Panc1 (cell line): ENCODE measurements at regions not wholly inside any gene's neighbourhood (a gene's known extent, or its start where the extent isn't known, plus 50 kb on each side); places are given as distances from the start of the nearest gene placed in this dataset.

Source experiments
- POLR2AphosphoS5 ChIP-seq: IDR thresholded peaks from 2 replicates; pipeline ENCODE4 v1.6.1; 2012; ENCODE audit warnings: mild to moderate bottlenecking, low read depth, low read length, moderate library complexity
- SIN3A ChIP-seq: IDR thresholded peaks from 2 replicates; pipeline ENCODE4 v1.6.1; 2012; ENCODE audit warnings: low read depth, mild to moderate bottlenecking, low read length, moderate library complexity, borderline replicate concordance; ENCODE audit not compliant: insufficient read depth
- TCF7L2 ChIP-seq: IDR thresholded peaks from 2 replicates; pipeline ENCODE4 v1.6.1; 2011; ENCODE audit warnings: mild to moderate bottlenecking, low read depth, low read length, inconsistent platforms
- TF ChIP-seq, protein P1 (sequence below): fragments of 450-650 bp; IDR thresholded peaks from 2 replicates; pipeline ENCODE4 v1.5.1; 2017; ENCODE audit warnings: mild to moderate bottlenecking
- TF ChIP-seq, protein P2 (sequence below), 2 experiments: IDR thresholded peaks; 2 replicates each; pipeline ENCODE4 v1.6.1; 2011 to 2012; ENCODE audit warnings: low read depth in 2 of 2, control low read depth in 1 of 2, low read length in 1 of 2, mild to moderate bottlenecking in 1 of 2, moderate library complexity in 1 of 2; ENCODE audit not compliant: insufficient read depth in 1 of 2

- TF ChIP-seq, protein P1, sequence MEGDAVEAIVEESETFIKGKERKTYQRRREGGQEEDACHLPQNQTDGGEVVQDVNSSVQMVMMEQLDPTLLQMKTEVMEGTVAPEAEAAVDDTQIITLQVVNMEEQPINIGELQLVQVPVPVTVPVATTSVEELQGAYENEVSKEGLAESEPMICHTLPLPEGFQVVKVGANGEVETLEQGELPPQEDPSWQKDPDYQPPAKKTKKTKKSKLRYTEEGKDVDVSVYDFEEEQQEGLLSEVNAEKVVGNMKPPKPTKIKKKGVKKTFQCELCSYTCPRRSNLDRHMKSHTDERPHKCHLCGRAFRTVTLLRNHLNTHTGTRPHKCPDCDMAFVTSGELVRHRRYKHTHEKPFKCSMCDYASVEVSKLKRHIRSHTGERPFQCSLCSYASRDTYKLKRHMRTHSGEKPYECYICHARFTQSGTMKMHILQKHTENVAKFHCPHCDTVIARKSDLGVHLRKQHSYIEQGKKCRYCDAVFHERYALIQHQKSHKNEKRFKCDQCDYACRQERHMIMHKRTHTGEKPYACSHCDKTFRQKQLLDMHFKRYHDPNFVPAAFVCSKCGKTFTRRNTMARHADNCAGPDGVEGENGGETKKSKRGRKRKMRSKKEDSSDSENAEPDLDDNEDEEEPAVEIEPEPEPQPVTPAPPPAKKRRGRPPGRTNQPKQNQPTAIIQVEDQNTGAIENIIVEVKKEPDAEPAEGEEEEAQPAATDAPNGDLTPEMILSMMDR, result no peak
- TF ChIP-seq, protein P2, sequence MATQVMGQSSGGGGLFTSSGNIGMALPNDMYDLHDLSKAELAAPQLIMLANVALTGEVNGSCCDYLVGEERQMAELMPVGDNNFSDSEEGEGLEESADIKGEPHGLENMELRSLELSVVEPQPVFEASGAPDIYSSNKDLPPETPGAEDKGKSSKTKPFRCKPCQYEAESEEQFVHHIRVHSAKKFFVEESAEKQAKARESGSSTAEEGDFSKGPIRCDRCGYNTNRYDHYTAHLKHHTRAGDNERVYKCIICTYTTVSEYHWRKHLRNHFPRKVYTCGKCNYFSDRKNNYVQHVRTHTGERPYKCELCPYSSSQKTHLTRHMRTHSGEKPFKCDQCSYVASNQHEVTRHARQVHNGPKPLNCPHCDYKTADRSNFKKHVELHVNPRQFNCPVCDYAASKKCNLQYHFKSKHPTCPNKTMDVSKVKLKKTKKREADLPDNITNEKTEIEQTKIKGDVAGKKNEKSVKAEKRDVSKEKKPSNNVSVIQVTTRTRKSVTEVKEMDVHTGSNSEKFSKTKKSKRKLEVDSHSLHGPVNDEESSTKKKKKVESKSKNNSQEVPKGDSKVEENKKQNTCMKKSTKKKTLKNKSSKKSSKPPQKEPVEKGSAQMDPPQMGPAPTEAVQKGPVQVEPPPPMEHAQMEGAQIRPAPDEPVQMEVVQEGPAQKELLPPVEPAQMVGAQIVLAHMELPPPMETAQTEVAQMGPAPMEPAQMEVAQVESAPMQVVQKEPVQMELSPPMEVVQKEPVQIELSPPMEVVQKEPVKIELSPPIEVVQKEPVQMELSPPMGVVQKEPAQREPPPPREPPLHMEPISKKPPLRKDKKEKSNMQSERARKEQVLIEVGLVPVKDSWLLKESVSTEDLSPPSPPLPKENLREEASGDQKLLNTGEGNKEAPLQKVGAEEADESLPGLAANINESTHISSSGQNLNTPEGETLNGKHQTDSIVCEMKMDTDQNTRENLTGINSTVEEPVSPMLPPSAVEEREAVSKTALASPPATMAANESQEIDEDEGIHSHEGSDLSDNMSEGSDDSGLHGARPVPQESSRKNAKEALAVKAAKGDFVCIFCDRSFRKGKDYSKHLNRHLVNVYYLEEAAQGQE (IDR thresholded peaks at IDR 0.05; ENCODE audit: insufficient read depth in 1 of 2, low read depth in 2 of 2, low read length in 1 of 2), result no peak
- TF ChIP-seq POLR2AphosphoS5, result no peak
- no peak for TF ChIP-seq TCF7L2
- TF ChIP-seq SIN3A, result no peak
Observed at GRCh38 chr15:29550834-29551465, 271.3 kb downstream of the TJP1 start.
